GM12878 (cell line): ENCODE measurements at regions not wholly inside any gene's neighbourhood (a gene's known extent, or its start where the extent isn't known, plus 50 kb on each side); places are given as distances from the start of the nearest gene placed in this dataset.

ENCODE experiments used
- ATAC-seq: fragments of 200-7000 bp; cut with Tn5 transposase; 3 replicates; pipeline ENCODE4 v1.9.1; 2020; ENCODE audit warnings: mild to moderate bottlenecking, moderate library complexity
- BruUV-seq: library from RNA; stranded (reverse); fragments of 400-500 nt; replicated peaks from 2 replicates; lab custom pipeline; 2021; lab: Mats Ljungman, UMichigan
- CTCF ChIA-PET: fragments of 300-600 bp; sonication (Branson Sonifier 250); formaldehyde crosslinking; extraction: SDS; loops from one replicate; lab custom pipeline; 2021; ENCODE audit warnings: inconsistent platforms; lab: Yijun Ruan, JAX
- POLR2A ChIA-PET: fragments of 350-600 bp; formaldehyde crosslinking; extraction: SDS; loops from one replicate; lab custom pipeline; 2021; ENCODE audit warnings: inconsistent platforms; lab: Charles Lee
- RAD21 ChIA-PET: fragments of 300-600 bp; sonication (Branson Sonifier 250); formaldehyde crosslinking; loops from one replicate; lab custom pipeline; 2023; ENCODE audit warnings: antibody characterized with exemption; ENCODE audit not compliant: unreplicated experiment; lab: Charles Lee
- SMC1A ChIA-PET: fragments of 300-600 bp; sonication (Branson Sonifier 250); formaldehyde crosslinking; loops from one replicate; lab custom pipeline; 2023; ENCODE audit not compliant: unreplicated experiment, uncharacterized antibody; lab: Charles Lee
- DNase-seq: peaks from one replicate; pipeline ENCODE4 v3.0.0-alpha.2; 2011; ENCODE audit warnings: low read depth, low spot score
- FAIRE-seq: peaks from 3 replicates; lab custom pipeline; 2011; peaks lifted over from hg19 to GRCh38; lab: Jason Lieb, UNC
- H2AFZ ChIP-seq: 2 replicates; pipeline ENCODE4 v1.6.0; 2011; ENCODE audit warnings: low read depth, low read length, control low read depth; ENCODE audit not compliant: control insufficient read depth
- H3K27ac ChIP-seq: 2 replicates; pipeline ENCODE4 v1.5.1; 2011; ENCODE audit warnings: control low read depth; ENCODE audit not compliant: control insufficient read depth, insufficient read depth
- H3K27me3 ChIP-seq, 2 experiments: replicated peaks in 1 of 2; 2 replicates each; pipeline versions ENCODE4 v1.6.0 to v1.6.1; 2011; ENCODE audit warnings: low read length in 1 of 2; ENCODE audit not compliant: control insufficient read depth in 2 of 2, insufficient read depth in 2 of 2
- H3K36me3 ChIP-seq, 2 experiments: 2 replicates each; pipeline ENCODE4 v1.5.1; 2011; ENCODE audit warnings: low read length in 1 of 2; ENCODE audit not compliant: control insufficient read depth in 2 of 2, insufficient read depth in 2 of 2
- H3K4me1 ChIP-seq: 2 replicates; pipeline ENCODE4 v1.6.1; 2011; ENCODE audit warnings: mild to moderate bottlenecking, low read length, moderate library complexity, mixed read lengths; ENCODE audit not compliant: control insufficient read depth, insufficient read depth
- H3K4me2 ChIP-seq: 2 replicates; pipeline ENCODE4 v1.6.0; 2011; ENCODE audit warnings: control low read depth; ENCODE audit not compliant: control insufficient read depth, insufficient read depth
- H3K4me3 ChIP-seq: fragments of 200-600 bp; sonication (generic); 2 replicates; pipeline ENCODE4 v1.5.1; 2016
- H3K79me2 ChIP-seq: 2 replicates; pipeline ENCODE4 v1.6.0; 2011; ENCODE audit warnings: low read length; ENCODE audit not compliant: control insufficient read depth, insufficient read depth
- H3K9ac ChIP-seq: 2 replicates; pipeline ENCODE4 v1.8.0; 2011; ENCODE audit warnings: low read length, control low read depth, mixed read lengths; ENCODE audit not compliant: control insufficient read depth, insufficient read depth
- H3K9me3 ChIP-seq: replicated peaks from 3 replicates; pipeline ENCODE4 v1.5.1; 2011; ENCODE audit warnings: mild to moderate bottlenecking, low read length; ENCODE audit not compliant: control insufficient read depth, insufficient read depth
- H4K20me1 ChIP-seq: 2 replicates; pipeline ENCODE4 v1.6.0; 2011; ENCODE audit not compliant: control insufficient read depth, insufficient read depth
- CBX3 ChIP-seq: fragments of 200-600 bp; sonication (generic); IDR thresholded peaks from 2 replicates; pipeline ENCODE4 v1.6.1; 2016; ENCODE audit warnings: low read depth, borderline replicate concordance
- HDAC6 ChIP-seq: fragments of 200-600 bp; sonication (generic); IDR thresholded peaks from one replicate; pipeline ENCODE4 v1.8.0; 2017; ENCODE audit warnings: antibody characterized with exemption; ENCODE audit not compliant: unreplicated experiment
- IRF3 ChIP-seq: fragments of 450-650 bp; IDR thresholded peaks from 2 replicates; pipeline ENCODE4 v1.6.1; 2014; ENCODE audit warnings: mild to moderate bottlenecking
- KAT2A ChIP-seq: conservative IDR thresholded peaks from 2 replicates; pipeline ENCODE4 v1.6.1; 2011; ENCODE audit warnings: low read depth, low read length; ENCODE audit not compliant: control insufficient read depth
- MEF2A ChIP-seq: IDR thresholded peaks from 2 replicates; pipeline ENCODE4 v1.6.1; 2011; ENCODE audit warnings: low read depth, mild to moderate bottlenecking, low read length, moderate library complexity; ENCODE audit not compliant: insufficient read depth
- NFIC ChIP-seq: IDR thresholded peaks from 2 replicates; pipeline ENCODE4 v1.6.1; 2012; ENCODE audit warnings: low read depth, mild to moderate bottlenecking, inconsistent platforms, low read length, moderate library complexity
- NR2C2 ChIP-seq: IDR thresholded peaks from 2 replicates; pipeline ENCODE4 v1.6.1; 2011; ENCODE audit warnings: borderline replicate concordance, low read depth; ENCODE audit not compliant: control insufficient read depth, insufficient read length
- PAX5 ChIP-seq: IDR thresholded peaks from 2 replicates; pipeline ENCODE4 v1.6.1; 2011; ENCODE audit warnings: low read depth, low read length, borderline replicate concordance
- POLR2AphosphoS5 ChIP-seq: IDR thresholded peaks from 2 replicates; pipeline ENCODE4 v1.6.1; 2011; ENCODE audit warnings: mild to moderate bottlenecking, low read length, inconsistent platforms
- RB1 ChIP-seq: fragments of 450-650 bp; formaldehyde crosslinking; IDR thresholded peaks from 2 replicates; pipeline ENCODE4 v1.6.1; 2017; ENCODE audit warnings: mild to moderate bottlenecking, borderline replicate concordance
- REST ChIP-seq: IDR thresholded peaks from 2 replicates; pipeline ENCODE4 v1.6.1; 2012; ENCODE audit warnings: mild to moderate bottlenecking, low read depth, low read length
- ZNF274 ChIP-seq: IDR thresholded peaks from one replicate; pipeline ENCODE4 v1.8.0; 2011; ENCODE audit not compliant: insufficient read length, insufficient read depth
- WGBS: methylation state at CpG from one replicate; pipeline ENCODE4 v1.1.6; 2016; ENCODE audit warnings: low lambda C conversion rate; ENCODE audit not compliant: insufficient replicate concordance, insufficient coverage; ENCODE audit errors: missing lambda C conversion rate; 5-methylcytosine and 5-hydroxymethylcytosine counted together
- in situ Hi-C: fragments of 300-500 bp; cut with MboI; formaldehyde crosslinking; loops from 9 replicates; pipeline ENCODE4 v1.14.3; 2018; ENCODE audit warnings: mixed read lengths
- intact Hi-C: fragments of 100-400 bp; cut with micrococcal nuclease; formaldehyde crosslinking; loops from one replicate; pipeline ENCODE4 v1.14.2; 2022; ENCODE audit not compliant: unreplicated experiment
- TF ChIP-seq, protein P1 (sequence below): fragments of 450-650 bp; IDR thresholded peaks from 2 replicates; pipeline ENCODE4 v1.6.1; 2017; ENCODE audit warnings: mild to moderate bottlenecking, moderate library complexity
- TF ChIP-seq, protein P2 (sequence below): fragments of 450-650 bp; IDR thresholded peaks from 2 replicates; pipeline ENCODE4 v1.6.1; 2017; ENCODE audit warnings: antibody characterized with exemption, mild to moderate bottlenecking, moderate library complexity

- BruUV-seq, result no TSS peak
- Histone ChIP-seq H3K36me3 (no peaks in the 10 kb centered on the region), H3K4me1 (no peaks in the 10 kb centered on the region), H3K4me3 (no peak overlapping the region), H3K9ac (no peak overlapping the region), H3K4me2 (no peak overlapping the region), H3K27me3 (no peaks in the 10 kb centered on the region), H3K9me3 (no peaks in the 10 kb centered on the region), H2AFZ (no peak overlapping the region), H3K79me2 (no peaks in the 10 kb centered on the region), H3K27ac (no peak overlapping the region), H4K20me1 (no peaks in the 10 kb centered on the region)
- ChIA-PET POLR2A (no interaction called here), SMC1A (no interaction called here), RAD21 (no interaction called here), CTCF (no interaction called here)
- intact Hi-C loops (no loop called here), in situ Hi-C loops (no loop called here)
- no peak for ATAC-seq
- 29% methylated on average over 3 of the region's 3 CpGs for WGBS
- no peak for FAIRE-seq
- no peak for DNase-seq
- no peak for TF ChIP-seq REST
- no peak for TF ChIP-seq HDAC6
- TF ChIP-seq NR2C2, result no peak
- TF ChIP-seq RB1, result no peak
- TF ChIP-seq MEF2A, result no peak
- no peak for TF ChIP-seq ZNF274
- TF ChIP-seq, protein P1, sequence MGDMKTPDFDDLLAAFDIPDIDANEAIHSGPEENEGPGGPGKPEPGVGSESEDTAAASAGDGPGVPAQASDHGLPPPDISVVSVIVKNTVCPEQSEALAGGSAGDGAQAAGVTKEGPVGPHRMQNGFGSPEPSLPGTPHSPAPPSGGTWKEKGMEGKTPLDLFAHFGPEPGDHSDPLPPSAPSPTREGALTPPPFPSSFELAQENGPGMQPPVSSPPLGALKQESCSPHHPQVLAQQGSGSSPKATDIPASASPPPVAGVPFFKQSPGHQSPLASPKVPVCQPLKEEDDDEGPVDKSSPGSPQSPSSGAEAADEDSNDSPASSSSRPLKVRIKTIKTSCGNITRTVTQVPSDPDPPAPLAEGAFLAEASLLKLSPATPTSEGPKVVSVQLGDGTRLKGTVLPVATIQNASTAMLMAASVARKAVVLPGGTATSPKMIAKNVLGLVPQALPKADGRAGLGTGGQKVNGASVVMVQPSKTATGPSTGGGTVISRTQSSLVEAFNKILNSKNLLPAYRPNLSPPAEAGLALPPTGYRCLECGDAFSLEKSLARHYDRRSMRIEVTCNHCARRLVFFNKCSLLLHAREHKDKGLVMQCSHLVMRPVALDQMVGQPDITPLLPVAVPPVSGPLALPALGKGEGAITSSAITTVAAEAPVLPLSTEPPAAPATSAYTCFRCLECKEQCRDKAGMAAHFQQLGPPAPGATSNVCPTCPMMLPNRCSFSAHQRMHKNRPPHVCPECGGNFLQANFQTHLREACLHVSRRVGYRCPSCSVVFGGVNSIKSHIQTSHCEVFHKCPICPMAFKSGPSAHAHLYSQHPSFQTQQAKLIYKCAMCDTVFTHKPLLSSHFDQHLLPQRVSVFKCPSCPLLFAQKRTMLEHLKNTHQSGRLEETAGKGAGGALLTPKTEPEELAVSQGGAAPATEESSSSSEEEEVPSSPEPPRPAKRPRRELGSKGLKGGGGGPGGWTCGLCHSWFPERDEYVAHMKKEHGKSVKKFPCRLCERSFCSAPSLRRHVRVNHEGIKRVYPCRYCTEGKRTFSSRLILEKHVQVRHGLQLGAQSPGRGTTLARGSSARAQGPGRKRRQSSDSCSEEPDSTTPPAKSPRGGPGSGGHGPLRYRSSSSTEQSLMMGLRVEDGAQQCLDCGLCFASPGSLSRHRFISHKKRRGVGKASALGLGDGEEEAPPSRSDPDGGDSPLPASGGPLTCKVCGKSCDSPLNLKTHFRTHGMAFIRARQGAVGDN, result no peak
- no peak for TF ChIP-seq PAX5
- TF ChIP-seq POLR2AphosphoS5, result no peak
- TF ChIP-seq NFIC, result no peak
- TF ChIP-seq IRF3, result no peak
- TF ChIP-seq KAT2A, result no peak
- TF ChIP-seq, protein P2, sequence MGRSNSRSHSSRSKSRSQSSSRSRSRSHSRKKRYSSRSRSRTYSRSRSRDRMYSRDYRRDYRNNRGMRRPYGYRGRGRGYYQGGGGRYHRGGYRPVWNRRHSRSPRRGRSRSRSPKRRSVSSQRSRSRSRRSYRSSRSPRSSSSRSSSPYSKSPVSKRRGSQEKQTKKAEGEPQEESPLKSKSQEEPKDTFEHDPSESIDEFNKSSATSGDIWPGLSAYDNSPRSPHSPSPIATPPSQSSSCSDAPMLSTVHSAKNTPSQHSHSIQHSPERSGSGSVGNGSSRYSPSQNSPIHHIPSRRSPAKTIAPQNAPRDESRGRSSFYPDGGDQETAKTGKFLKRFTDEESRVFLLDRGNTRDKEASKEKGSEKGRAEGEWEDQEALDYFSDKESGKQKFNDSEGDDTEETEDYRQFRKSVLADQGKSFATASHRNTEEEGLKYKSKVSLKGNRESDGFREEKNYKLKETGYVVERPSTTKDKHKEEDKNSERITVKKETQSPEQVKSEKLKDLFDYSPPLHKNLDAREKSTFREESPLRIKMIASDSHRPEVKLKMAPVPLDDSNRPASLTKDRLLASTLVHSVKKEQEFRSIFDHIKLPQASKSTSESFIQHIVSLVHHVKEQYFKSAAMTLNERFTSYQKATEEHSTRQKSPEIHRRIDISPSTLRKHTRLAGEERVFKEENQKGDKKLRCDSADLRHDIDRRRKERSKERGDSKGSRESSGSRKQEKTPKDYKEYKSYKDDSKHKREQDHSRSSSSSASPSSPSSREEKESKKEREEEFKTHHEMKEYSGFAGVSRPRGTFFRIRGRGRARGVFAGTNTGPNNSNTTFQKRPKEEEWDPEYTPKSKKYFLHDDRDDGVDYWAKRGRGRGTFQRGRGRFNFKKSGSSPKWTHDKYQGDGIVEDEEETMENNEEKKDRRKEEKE, result no peak
- no peak for TF ChIP-seq CBX3
Measured at GRCh38 chr5:19247302-19247701, 740.7 kb downstream of the CDH18 start.
